PC-9 (cell line): ENCODE measurements at regions not wholly inside any gene's neighbourhood (a gene's known extent, or its start where the extent isn't known, plus 50 kb on each side); places are given as distances from the start of the nearest gene placed in this dataset.

ENCODE experiments used
- EZH2 ChIP-seq: fragments of 200-600 bp; sonication (generic); IDR thresholded peaks from 2 replicates; pipeline ENCODE4 v1.8.0; 2017; ENCODE audit warnings: antibody characterized with exemption, low read depth
- TF ChIP-seq, protein P1 (sequence below): fragments of 200-600 bp; sonication (generic); conservative IDR thresholded peaks from 2 replicates; pipeline ENCODE4 v1.6.1; 2017; ENCODE audit warnings: mixed run types, antibody characterized with exemption, mild to moderate bottlenecking, moderate library complexity

GRCh38 chr22:48103126-48103875 lies 1340.9 kb downstream of the TBC1D22A start:
- TF ChIP-seq, protein P1, sequence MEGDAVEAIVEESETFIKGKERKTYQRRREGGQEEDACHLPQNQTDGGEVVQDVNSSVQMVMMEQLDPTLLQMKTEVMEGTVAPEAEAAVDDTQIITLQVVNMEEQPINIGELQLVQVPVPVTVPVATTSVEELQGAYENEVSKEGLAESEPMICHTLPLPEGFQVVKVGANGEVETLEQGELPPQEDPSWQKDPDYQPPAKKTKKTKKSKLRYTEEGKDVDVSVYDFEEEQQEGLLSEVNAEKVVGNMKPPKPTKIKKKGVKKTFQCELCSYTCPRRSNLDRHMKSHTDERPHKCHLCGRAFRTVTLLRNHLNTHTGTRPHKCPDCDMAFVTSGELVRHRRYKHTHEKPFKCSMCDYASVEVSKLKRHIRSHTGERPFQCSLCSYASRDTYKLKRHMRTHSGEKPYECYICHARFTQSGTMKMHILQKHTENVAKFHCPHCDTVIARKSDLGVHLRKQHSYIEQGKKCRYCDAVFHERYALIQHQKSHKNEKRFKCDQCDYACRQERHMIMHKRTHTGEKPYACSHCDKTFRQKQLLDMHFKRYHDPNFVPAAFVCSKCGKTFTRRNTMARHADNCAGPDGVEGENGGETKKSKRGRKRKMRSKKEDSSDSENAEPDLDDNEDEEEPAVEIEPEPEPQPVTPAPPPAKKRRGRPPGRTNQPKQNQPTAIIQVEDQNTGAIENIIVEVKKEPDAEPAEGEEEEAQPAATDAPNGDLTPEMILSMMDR, result no peak
- TF ChIP-seq EZH2, result no peak
